ENCODE measurements at regions not wholly inside any gene's neighbourhood (a gene's known extent, or its start where the extent isn't known, plus 50 kb on each side); places are given as distances from the start of the nearest gene placed in this dataset.

- TF ChIP-seq ZNF395 (CRISPR knock-in tag; IDR thresholded peaks at IDR 0.05) (no peak), ZBED1 (IDR thresholded peaks at IDR 0.05) (no peak), SMARCE1 (IDR thresholded peaks at IDR 0.05) (peak; percentile 46; the same call in 1 of the 2 replicates), CEBPG (CRISPR knock-in tag; IDR thresholded peaks at IDR 0.05) (no peak), CEBPG (tag; conservative IDR thresholded peaks at IDR 0.05 in 1 of 2, IDR thresholded peaks at IDR 0.05 in 1 of 2) (0 out of 4 replicates have a peak, but pooled peaks of 1 of the 2 experiments have one; percentile 21), BRD9 (IDR thresholded peaks at IDR 0.05; ENCODE audit: low read depth, partially characterized antibody) (no peak), ZNF740 (CRISPR knock-in tag; IDR thresholded peaks at IDR 0.05) (no peak), ZNF740 (tag; IDR thresholded peaks at IDR 0.05) (no peak), ZC3H8 (IDR thresholded peaks at IDR 0.05) (no peak), BCL6 (CRISPR knock-in tag; IDR thresholded peaks at IDR 0.05) (no peak), ZNF584 (CRISPR knock-in tag; IDR thresholded peaks at IDR 0.05; ENCODE audit: low read depth) (no peak), TRIM25 (IDR thresholded peaks at IDR 0.05; ENCODE audit: borderline replicate concordance) (no peak), BRF2 (IDR thresholded peaks at IDR 0.05; ENCODE audit: borderline replicate concordance, insufficient read depth, insufficient read length) (no peak), PREB (CRISPR knock-in tag; IDR thresholded peaks at IDR 0.05) (no peak), E2F8 (IDR thresholded peaks at IDR 0.05; ENCODE audit: low read depth, partially characterized antibody) (no peak), ZBTB12 (CRISPR knock-in tag; IDR thresholded peaks at IDR 0.05) (no peak)
These were observed 351.3 kb downstream of the RRAGC start (continued) for GRCh38 chr1:38508232-38508631.

Data from K562 (cell line).